LNCaP clone FGC (cell line): ENCODE measurements at regions not wholly inside any gene's neighbourhood (a gene's known extent, or its start where the extent isn't known, plus 50 kb on each side); places are given as distances from the start of the nearest gene placed in this dataset.
"Not testable (repeated sequence)": the region's sequence is repeated elsewhere in the genome, so short reads cannot be mapped to it uniquely, and the experiment has no call there.

Experiments
- DNase-seq: peaks from one replicate; pipeline ENCODE4 v3.0.0-alpha.2; 2011; ENCODE audit warnings: low read depth
- H3K4me3 ChIP-seq: 2 replicates; pipeline ENCODE4 v1.5.1; 2011; ENCODE audit warnings: mild to moderate bottlenecking, low read depth, low read length, control low read depth
- TF ChIP-seq, protein P1 (sequence below): IDR thresholded peaks from 2 replicates; pipeline ENCODE4 v1.5.1; 2012; ENCODE audit warnings: mild to moderate bottlenecking; ENCODE audit not compliant: control insufficient read depth, insufficient read depth; ENCODE audit errors: extremely low read depth

DNA sequence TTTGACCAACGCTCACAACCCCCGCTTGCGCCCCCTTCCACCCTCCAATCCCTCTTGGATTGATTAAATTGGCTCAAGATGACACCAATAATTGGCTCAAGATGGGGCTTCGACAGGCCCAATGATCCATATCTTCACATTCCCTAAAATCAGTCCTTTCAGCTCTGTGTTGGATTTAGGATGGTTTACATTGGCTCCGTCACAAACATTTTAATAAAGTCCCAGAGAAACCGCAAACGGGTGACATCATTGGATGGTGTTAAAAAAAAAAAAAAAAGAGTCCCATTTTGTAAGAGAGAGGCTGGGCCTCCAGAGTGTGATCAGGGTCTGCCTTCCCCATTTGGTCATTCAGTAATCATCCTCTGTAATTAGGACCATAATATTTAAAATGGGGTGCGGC is 113.4 kb upstream of the MRPS22 start:
- H3K4me3 ChIP-seq = no peak overlapping the region
- TF ChIP-seq, protein P1, sequence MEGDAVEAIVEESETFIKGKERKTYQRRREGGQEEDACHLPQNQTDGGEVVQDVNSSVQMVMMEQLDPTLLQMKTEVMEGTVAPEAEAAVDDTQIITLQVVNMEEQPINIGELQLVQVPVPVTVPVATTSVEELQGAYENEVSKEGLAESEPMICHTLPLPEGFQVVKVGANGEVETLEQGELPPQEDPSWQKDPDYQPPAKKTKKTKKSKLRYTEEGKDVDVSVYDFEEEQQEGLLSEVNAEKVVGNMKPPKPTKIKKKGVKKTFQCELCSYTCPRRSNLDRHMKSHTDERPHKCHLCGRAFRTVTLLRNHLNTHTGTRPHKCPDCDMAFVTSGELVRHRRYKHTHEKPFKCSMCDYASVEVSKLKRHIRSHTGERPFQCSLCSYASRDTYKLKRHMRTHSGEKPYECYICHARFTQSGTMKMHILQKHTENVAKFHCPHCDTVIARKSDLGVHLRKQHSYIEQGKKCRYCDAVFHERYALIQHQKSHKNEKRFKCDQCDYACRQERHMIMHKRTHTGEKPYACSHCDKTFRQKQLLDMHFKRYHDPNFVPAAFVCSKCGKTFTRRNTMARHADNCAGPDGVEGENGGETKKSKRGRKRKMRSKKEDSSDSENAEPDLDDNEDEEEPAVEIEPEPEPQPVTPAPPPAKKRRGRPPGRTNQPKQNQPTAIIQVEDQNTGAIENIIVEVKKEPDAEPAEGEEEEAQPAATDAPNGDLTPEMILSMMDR = no peak
- DNase-seq = no peak

DNA sequence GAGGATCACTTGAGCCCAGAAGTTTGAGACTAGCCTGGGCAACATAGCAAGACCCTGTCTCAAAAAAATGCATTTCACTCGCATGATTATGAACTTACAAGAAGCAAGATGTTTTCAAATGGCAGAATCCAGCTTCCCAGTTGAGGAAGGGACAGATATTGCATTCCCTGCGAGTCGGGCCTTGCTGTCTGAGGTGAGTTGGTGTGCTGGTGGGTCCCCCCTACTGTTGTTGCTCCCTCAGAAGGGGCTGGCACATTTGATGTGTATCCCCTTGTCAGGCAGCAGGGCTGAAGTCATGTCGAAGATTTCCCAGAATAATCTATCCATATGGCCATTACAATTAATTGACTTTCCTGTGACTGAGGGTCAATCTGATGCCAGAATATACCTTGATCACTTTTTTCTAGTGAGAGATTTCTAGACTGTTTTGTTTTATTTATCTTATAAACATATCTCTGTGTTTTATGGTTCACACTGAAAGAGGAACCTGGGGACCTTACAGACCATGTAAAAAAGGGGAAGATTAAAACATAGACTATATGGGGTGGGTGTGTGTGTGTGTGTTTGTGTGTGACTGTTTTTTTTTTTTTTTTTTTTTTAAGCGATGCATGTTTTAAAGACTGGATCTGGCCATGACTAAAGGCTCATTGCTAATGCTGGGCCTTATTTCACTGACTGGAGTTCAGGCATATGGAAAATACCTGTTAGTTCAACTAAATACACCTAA is 112.1 kb upstream of the MRPS22 start:
- no peak overlapping the region for H3K4me3 ChIP-seq
- TF ChIP-seq, protein P1 = no peak
- DNase-seq = no peak

DNA sequence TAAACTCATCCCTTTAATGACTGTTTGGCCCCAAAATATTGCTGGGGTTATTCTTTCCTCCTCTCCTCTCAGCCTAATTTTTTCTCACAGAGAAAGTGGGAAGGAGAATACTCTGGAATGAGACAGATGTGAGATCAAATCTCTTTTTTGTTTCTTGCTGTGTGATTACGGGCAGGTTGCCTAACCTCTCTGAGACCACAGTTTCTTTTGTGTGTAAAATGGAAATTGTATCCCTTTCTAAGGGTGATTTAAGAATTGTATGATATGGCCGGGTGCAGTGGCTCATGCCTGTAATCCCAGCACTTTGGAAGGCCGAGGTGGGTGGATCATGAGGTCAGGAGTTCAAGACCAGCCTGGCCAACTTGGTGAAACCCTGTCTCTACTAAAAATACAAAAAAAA is 111.5 kb upstream of the MRPS22 start:
- not testable (repeated sequence) for DNase-seq, H3K4me3 ChIP-seq

DNA sequence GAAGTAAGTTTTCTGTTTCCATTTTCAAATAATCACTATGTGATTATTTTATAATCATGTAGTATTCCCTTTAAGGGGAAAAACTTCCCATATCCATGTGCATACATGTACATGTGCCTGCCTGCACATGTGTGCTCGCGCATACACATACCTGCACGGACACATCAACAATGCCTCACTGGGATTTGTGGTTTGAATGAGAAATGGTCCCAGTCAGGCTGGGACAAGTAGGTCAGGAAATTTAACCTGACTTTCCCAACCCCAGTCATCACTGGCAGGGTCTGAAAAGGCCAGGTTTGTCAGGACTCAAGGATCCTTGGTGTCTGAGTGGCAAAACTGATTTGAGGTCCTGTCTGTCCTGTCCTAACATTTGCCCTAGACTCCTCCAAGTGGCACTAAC is 109.3 kb upstream of the MRPS22 start:
- H3K4me3 ChIP-seq = no peak overlapping the region
- TF ChIP-seq, protein P1 = no peak
- DNase-seq = no peak

DNA sequence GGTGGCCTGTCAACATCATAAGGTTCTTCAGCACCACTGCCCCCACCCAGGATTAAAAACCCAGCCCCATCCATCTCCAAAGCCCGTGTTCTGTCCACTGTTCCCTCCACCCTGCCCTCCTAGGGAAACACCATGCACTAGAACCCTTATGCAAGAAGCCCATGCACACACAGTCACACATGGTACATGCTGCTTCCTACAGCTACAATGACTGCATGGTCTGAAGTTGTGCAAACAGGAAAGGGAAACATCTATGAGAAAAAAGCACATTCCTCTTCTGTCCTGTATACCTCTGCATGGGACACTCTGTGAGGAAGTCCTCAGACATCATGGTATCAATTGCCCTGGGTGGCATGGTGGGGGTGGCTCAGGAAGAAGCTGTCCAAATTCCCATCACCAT is 108.6 kb upstream of the MRPS22 start:
- no peak overlapping the region for H3K4me3 ChIP-seq
- TF ChIP-seq, protein P1 = no peak
- no peak for DNase-seq

DNA sequence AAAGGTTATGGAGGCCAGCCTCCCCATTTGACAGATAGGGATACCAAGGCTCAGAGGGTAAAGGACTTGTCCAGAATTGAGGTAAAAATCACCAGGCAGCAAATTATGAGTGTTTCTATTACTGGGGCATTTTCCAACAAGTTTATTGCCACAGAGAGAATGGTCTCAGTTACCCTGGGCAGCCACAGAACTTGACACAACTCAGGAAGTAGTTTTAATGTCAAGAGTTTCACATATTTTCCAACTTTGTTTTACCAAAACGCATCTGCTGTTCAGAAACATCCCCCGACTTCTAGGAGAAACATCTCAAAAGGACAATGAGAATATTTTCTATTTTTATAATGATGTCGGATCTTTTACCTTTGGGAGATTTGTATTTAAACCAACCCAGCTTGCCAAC is 107.5 kb upstream of the MRPS22 start:
- no peak for DNase-seq
- H3K4me3 ChIP-seq = no peak overlapping the region
- TF ChIP-seq, protein P1 = no peak

DNA sequence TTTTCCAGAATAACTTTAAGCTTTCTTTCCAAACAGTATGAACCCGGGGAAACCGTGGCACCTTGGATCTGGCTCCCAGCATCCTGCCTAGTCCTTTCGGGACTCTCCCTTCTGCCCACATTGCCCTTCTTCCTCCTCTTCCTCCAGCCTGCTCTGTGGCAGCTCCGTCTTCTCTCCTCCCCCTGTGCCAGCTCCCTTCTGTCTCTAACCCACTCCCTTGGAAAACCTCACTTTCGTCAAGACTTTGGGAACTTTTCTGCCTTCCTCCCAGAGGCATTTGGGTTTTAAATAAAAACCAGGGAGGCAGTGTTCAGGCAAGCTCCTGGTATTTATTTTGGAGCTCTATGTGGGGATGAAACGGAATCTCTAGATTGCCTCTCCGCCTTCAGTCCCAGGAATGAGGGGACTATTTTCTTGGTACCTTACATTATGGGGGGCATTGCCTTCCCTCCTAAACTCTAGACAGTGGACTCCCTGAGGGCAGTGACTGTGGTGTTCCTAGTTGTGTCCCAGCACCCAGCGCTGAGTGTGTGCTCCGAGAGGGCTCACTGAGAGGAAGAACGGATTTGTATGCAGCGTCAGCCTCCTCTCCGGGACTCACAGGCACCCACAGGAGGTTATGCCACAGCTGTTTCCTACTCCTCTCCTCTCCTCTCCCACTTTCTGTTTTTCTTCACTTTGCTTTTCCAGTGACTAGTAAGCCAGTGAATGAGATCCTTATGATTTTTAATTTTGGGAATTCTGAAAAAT is 105.4 kb upstream of the MRPS22 start:
- H3K4me3 ChIP-seq = no peak overlapping the region
- no peak for DNase-seq
- TF ChIP-seq, protein P1 = no peak
